Liver (tissue), 2 donors: ENCODE measurements at regions not wholly inside any gene's neighbourhood (a gene's known extent, or its start where the extent isn't known, plus 50 kb on each side); places are given as distances from the start of the nearest gene placed in this dataset.

ENCODE experiments used
- JUND ChIP-seq, 2 donors: IDR thresholded peaks; 2 replicates each; pipeline ENCODE4 v1.6.1; 2016; ENCODE audit warnings: antibody characterized with exemption in 2 of 2
- MAX ChIP-seq: IDR thresholded peaks from 2 replicates; pipeline ENCODE4 v1.6.1; 2016; ENCODE audit warnings: antibody characterized with exemption
- donor health status: healthy.

GRCh38 chr5:96576876-96577275 is 85.3 kb upstream of the CAST start:
- TF ChIP-seq MAX (no peak), JUND (IDR thresholded peaks at IDR 0.05) (no peak)
